Stimulated activated naive CD8-positive, alpha-beta T cell treated with anti-CD3 and anti-CD28 coated beads, Interleukin-15, Interleukin-2, amounts not matched to agents 100 U/mL and 50 U/mL, for 24 hours (primary cell): ENCODE measurements at regions not wholly inside any gene's neighbourhood (a gene's known extent, or its start where the extent isn't known, plus 50 kb on each side); places are given as distances from the start of the nearest gene placed in this dataset.
"Not testable (repeated sequence)": the region's sequence is repeated elsewhere in the genome, so short reads cannot be mapped to it uniquely, and the experiment has no call there.

ENCODE experiments used
- ATAC-seq: fragments of 150-1000 bp; cut with Tn5 transposase; one replicate; pipeline ENCODE4 v1.10.0; 2021
- DNase-seq: peaks from one replicate; pipeline ENCODE4 v3.0.0; 2021

DNA sequence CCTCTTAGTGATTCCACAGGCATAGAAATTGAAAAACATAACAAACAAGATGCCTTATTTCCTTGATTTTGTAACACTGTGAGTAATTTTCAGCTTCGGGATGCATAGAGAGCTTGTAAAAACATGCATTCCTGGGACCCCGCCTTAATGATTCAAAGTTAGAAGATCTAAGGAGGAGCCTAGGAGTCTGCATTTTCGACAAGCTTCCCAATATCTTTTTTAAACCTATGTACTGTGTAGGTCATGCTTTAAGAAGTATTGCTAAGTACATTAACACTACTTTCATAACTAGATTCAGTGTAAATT lies 109.8 kb upstream of the ZNF516 start:
- DNase-seq, result no peak
- ATAC-seq, result no peak

DNA sequence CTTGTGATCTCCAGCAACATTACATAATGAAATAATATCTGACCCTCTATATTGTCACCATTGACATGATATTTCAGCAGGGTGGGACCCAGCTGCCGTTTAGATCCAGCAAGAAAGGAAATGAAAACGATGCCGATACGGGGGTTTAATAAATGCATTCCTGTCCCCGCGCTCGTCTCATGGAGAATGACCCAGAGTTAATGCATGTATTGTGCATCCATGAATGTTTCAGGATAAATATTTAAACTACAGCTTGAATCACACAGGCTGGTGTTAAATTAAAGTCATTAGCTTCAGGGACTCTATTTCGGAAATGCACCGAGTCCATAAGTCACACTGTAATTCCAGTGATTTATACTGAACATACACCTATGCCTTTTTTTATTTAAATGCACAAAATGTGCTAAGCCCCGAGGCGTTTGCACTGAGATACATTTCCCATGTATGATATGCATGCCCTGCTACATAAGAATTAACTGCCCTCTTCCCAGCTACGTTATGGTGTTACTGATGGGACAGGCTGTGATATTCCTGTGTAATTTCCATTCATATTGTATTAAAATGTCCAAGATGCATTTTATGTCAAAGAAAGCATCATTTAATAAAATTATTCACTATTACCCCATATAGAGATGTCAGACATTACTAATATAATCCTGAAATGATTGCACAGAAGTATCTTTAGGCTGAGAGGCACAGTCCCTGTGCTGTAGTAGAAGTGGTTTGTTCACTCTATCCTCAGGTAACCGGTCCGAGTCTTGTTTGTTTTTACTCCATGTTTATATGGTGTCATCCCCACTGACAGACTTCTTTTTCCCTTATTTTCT lies 109.3 kb upstream of the ZNF516 start:
- DNase-seq, result no peak
- no peak for ATAC-seq

DNA sequence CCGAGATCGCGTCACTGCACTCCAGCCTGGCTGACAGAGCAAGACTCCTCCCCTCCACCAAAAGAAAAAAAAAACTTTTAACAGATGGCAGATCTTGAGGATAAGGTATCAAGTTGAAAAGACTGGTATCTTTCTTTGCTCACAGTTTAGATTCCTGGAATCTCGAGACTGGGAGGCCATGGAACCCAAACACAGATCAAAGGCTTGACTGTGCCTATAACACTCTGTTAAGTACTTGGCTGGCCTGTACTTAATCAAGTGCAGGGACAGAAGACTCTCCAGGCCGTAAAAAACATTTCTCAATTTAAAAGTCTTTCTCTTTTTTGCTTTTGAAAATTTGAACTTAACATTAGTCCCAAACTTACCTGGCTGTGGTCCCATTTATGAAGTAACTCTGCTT lies 107.1 kb upstream of the ZNF516 start:
- ATAC-seq, result no peak
- DNase-seq, result no peak

DNA sequence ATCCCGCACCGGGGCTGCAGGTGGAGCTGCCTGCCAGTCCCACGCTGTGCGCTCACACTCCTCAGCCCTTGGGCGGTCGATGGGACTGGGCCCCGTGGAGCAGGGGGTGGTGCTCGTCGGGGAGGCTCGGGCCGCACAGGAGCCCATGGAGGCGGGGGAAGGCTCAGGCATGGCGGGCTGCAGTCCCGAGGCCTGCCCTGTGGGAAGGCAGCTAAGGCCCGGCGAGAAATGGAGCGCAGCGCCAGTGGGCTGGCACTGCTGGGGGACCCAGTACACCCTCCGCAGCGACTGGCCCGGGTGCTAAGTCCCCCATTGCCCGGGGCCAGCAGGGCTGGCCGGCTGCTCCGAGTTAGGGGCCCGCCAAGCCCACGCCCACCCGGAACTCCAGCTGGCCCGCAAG lies 105.0 kb upstream of the ZNF516 start:
- DNase-seq, ATAC-seq: not testable (repeated sequence)

DNA sequence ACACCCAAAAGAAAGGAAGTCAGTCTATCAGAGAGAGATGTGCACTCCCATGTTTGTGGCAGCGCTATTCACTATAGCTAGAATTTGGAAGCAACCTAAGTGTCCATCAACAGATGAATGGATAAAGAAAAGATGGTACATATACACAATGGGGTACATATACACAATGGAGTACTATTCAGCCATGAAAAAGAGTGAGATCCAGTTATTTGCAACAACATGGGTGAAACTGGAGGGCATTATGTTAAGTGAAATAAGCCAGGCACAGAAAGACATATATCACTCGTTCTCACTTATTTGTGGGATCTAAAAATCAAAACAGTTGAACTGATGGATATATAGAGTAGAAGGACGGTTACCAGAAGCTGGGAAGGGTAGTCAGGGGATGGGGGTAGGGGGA lies 99.9 kb upstream of the ZNF516 start:
- DNase-seq (no peak), ATAC-seq (no peak)

DNA sequence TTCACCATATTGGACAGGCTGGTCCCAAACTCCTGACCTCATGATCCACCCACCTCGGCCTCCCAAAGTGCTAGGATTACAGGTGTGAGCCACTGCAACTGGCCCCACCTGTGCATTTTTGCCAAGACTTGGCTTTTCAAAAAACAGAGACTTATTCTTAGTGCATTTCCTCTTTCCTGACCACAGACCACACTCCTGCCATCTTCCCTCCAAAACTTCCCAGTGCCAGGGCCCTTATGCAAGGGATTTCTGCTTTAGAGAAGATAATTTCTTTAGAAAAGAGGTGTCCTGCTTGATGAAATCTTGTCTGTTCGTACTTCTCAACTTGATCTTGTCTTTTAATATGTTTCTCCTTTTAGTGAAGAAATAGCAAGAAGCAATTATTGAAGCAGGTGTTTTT lies 98.8 kb upstream of the ZNF516 start:
- ATAC-seq (no peak), DNase-seq (no peak)

DNA sequence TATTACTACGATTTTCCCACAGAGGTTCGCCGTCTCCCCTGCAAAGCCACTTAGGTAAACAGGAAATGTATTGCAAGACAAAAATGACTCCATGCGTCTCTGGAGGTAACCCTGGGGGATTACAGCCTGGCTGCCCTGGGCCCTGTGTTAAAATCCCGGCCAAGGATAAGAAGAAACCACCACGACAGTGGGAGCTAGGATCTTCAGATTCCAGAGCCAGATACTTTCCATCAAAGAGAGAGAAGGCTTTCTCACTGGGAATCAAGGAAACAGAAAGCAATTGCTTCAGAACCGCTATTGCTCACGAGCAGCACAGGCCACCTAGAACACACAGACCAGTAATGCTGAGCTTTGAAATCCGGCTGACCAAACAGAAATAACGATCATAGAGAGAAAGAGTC lies 97.9 kb upstream of the ZNF516 start:
- no peak for DNase-seq
- ATAC-seq, result no peak

DNA sequence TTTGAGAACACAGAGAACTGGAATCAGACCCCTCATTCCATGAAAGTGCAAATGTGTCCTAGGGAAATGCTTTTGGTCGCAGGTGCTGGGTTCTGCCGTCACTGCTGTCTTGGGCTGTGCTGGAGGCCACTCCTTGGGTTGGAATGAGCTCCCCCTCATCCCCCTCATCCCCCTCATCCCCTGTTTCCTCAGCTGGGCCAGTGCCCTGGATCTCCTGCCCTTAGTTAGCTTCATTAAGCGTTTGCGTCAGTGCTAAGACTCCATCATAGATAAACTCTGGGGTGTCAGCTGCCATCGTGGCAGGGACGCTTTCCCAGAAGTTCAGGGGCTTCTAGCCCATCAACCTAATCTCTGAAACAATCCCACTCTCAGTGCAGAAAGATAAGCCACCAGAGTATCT lies 97.1 kb upstream of the ZNF516 start:
- ATAC-seq, result no peak
- DNase-seq, result no peak

DNA sequence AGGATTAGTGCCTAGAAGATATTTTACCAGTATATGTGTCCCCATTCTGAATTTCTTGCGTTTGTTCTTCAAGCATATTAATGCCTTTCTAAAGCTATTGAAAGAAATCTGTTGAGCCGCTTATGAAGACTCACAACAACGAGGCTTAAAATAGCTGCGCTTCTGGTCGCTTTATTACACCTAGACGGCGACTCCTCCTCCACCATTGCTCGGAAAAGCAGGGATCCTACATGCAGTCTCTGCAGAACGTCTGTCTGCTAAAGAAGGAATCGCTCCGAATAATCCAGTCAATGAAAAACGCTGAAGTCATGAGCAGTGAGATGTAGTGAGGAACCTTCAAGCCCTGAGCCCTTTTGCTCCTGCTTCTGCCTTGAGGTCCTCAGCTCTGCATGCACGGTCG lies 94.8 kb upstream of the ZNF516 start:
- ATAC-seq (no peak), DNase-seq (no peak)

DNA sequence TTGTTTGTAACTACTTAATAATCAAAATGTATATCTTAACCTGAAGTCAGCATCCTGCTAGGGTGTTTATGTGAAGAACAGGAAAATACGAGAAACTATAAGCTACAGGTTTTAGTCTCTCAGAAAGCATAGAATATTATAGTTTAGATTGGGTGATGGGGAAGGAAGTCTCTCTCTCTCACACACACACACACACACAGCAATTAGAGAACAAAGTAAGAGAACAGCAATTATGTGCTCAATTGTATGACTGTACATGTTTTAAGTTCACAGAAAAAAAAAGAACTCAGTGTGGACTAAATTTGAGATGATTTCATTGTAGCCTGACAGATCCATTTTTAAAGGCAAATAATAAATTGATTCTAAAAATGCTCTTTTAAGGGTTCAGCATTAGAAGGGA lies 94.3 kb upstream of the ZNF516 start:
- DNase-seq (no peak), ATAC-seq (no peak)

DNA sequence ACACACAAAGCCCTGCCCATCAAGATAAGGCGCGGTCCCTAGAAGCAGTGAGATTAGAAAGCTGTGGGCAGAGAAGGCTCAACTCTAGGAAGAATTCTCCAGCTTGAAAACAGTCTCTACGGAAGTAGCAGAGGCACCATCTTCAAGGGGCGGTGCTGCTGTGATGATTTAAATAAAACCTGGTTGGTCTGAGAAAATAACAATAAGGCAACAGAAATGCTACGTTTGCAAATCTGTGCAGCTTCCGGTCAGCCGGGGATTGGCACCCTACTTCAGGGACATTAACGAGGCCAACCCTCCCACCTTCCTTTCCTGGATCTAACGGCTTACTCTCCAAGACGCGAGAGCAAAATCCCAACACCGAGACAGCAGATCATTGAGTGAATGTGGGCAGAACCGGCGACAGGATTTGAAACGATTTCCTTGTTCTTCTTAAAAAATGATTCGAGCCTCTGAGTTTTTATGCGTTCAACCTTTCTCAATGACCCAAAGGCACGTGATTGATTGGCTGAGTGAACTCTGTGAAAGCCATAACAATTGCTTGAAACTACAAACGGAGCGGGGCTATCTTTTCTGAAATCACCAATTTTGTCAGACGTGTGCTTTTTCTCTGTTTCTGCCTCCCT lies 93.7 kb upstream of the ZNF516 start:
- no peak for ATAC-seq
- DNase-seq, result no peak

DNA sequence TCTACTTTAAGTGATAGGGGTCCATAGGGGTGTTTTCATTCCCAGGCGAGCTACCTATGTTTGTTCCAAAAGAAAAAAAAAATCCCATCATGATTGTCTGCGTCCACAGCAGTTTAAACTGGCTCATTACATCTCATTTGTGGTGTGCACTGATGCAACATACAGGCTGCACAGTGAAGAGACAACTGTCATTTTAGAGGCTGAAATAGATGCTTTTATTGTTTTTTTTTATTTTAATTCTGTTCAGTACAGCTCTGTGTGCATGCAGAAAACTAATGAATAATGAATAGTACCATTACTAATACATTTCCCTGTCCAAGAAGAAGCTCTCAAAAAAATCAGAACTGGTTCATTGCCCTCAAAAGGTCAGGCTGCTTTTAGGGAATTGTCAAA lies 92.8 kb upstream of the ZNF516 start:
- DNase-seq, result no peak

DNA sequence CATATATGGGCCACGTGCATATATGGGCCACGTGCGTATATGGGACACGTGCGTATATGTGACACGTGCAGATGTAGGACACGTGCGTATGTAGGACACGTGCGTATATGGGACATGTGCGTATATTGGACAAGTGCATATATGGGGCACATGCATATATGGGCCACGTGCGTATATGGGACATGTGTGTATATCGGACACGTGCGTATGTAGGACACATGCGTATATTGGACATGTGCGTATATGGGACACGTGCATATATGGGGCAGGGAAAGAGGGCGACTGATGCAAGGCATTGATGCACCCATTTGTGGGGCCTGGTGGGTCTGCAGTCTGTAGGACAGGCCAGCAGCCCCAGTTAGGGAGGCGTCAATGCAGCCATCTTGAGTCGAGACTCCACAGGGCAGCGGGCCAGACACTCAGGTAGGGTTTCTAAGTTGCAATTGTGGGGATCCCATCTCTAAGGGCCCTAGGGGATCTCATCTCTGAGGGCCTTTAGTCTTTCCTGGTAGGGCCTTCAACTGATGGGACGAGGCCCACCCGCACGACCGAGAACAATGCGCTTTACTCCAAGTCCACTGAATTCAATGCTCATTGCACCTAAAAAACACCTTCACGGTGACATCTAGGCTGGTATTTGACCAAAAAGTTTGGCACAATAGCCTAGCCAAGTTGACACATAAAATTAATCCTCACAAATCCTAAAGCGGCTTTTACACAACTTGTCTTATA lies 92.3 kb upstream of the ZNF516 start:
- ATAC-seq (no peak), DNase-seq (no peak)

More for the DNA sequence above, 92.8 kb upstream of the ZNF516 start:
- no peak for ATAC-seq

DNA sequence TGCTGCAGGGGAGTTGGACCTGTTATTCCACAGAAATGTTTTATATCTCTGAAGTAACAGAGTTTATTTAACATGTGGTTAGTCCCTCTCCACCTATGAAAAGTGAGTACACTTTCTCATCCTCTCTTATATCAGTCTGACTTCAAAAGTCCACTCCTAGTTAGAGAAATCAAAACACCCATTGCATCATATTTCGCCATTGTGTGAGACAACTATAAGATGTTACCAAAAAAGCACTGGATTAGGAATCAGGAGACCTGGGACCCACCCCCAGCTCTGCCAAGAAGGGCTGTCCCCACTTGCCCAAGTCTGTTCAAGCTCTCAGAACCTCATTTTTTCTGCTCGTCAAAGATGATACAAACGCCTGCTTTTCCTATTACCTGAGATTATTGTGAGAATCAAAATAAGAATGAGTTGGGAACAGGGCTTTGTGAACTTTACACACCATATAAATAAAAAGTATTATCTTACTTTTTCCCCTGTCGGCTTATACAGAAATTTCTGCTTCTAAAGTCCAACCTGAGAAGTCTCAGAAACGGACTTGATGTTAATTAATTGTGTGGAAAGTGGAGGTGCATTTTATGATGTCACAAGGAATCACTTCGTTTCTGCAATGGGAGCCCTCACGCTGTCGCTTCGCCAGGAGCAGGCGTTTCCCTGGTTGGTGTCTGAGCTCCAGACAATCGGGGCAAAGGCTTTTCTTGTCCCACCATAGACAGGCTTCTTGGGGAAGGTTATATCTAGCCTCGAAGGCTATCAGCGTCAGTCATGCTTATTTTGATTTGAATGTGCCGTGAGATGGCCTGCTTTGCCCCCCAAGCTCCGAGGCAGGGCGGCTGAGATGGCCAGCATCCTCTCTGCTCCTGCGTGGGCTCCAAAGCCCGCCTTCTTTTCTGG lies 89.6 kb upstream of the ZNF516 start:
- DNase-seq (no peak), ATAC-seq (no peak)

DNA sequence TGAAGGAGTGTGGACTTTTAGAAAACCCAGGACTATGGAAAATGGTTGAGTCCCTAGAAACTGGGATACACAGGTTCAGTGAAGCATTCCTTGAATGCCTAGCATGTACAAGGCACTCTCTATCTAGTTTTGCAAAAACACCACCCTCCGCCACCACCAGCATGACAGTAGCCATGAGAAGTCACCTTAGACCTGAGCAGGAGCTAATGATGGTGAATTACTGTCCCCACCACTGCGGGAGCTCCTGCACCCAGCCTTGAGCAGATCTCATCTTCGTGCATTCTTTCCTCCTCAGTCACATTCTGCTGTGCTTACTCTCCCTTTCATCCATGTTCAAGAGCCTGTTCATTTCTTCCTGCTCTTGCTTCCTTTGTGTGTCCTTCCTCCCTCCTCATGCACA lies 86.2 kb upstream of the ZNF516 start:
- DNase-seq (no peak), ATAC-seq (no peak)

DNA sequence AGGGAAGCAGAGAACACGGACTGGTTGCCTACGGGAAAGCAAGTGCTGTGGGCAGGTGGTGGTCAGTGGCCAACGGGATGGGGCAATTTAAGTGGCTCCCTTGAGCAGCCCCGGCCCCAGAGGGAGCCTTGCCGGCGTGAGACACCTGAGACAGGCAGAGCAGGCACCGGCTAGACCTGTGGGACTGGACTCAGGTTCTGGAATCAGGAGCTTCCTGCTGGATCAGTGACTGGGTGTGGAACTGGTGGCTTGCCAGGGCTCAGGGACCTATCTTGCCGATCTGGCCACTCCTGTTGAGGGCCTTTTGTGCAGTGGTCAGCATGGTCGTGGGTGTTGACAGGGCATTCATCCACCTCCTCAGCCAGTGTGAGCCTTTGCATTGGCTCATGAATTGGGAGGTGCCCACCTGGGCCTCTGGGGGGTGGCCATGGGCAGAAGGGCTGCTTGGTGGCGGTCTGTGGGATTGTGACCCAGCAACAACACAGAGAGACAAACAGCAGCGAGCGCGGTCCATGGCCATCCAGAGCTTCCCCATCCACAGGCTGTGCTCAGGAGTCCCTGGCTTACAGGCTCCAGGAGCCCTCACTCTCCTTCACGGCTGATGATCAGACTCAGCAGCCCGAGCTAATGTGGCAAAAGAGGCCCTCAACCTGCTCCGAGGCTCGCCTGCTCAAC lies 85.4 kb upstream of the ZNF516 start:
- no peak for DNase-seq
- ATAC-seq, result no peak

DNA sequence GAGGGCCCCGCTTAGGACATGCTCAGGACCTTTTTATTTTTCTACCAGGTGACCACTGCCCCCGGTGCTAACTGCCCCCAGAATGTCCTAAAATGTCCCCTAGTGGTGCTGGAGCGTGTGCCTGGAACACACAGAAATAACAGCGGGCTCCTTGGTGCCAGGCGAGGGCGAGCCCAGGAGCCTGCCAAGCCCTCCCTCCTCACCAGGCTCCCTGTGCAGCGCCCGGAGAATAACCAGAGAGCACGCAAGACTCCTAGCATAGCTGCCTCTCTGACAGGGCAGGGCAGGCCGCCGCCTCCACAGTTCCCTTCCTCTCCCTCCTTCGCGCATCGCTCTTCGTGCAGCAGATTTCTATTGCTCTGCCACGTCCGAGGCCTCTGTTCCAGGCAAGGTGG lies 84.3 kb upstream of the ZNF516 start:
- ATAC-seq (no peak), DNase-seq (no peak)

DNA sequence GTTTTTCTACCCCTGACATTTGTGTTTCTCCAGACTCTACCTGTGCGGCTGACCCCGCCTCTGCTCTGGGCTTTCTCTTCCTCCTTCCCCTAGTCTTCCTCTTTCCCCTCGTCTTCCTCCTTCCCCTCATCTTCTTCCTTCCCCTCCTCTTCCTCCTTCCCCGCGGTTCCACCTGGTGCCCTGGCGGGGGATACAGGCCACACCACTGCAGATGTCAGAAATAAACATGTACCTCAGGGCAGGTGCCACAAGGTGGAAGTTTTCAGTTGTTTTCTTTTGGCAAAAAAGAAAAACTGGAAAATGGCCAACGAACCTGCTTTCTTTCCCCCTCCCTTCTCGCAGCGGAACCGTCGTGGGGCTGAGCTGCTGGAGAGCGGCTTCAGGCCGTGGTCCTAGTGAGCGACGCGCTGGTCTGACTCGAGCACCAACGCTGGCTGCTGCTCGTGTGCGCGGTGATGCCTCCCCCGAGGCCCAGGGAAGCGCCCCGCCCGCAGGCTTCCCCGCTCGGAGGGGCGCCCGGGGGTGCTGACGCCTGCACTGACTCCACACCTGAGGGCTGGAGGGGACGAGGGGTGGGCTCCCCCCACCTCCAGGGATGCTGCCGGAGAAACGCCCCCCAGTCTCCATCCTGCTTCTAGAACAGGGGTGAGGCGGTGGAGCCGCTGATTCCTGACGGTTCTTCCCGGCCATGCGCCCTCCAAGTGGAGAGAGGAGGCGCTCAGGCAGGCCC lies 83.7 kb upstream of the ZNF516 start:
- DNase-seq, result no peak
- ATAC-seq, result peak; percentile 19

DNA sequence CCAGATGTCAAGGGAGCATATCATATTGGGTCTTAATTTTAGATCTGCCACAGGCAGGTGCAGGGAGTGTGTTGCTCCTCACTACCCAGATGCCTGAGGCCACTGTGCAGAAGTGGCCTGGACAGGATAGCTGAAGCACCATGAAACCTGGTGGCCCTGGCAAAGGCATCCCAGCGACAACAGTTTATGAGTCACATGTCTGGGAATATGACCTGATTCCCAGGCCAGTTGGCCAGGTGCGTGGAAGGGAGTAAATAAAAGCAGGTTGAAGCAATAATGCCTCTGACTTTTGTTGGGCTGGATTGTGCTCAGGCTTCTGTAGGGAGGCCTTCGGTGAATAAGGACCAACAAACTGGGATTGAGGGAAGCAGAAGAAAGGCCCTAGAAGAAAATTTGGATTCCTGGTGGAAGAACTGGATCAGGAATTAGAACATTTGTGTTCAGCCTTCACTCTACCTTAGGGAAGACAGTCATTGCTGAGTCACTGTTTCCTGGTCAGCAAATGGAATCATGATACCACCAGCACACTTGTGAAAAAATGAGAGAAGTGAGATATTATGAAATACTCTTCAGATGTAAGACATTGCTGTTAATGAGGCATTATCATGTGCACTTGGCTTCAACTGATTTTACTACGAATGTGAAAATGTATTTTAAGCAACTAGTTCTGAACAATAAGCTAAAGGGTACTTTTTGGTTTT lies 78.4 kb upstream of the ZNF516 start:
- no peak for ATAC-seq
- DNase-seq, result no peak

DNA sequence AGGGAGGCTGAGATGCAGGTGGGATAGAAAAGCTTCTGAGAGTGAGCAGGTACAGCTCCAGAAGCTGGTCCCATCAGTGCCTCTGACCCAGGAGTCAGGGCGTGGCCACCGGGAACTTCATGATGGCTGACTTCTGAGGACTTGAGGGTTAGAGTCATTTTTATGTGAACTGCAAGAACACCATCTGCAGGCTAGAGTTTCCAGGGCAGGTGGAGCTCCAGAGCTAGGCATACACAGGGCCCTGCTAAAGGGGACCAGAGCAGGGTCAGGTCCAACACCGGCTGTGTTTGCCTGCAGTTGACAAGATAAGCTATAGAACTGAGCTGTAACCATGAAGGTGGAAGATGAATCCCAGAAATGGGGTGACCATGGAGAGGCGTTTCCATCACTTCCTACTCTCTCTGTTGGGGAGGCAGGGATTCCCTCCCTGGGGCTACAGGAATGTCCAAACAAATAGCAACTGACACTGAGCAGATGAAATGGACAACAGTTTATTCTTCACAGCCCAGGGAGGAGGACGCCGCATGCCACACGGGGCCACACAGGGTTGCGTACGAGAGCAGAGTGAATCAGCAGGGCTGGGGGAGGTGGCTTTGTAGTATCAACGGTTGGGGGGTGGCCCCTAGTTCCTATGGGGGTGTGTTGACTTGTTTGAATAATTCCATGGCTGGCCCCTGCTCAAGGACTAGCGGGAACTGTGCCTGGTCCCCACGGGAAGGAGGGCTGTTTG lies 77.6 kb upstream of the ZNF516 start:
- no peak for ATAC-seq
- DNase-seq, result no peak
